ENCODE measurements at regions not wholly inside any gene's neighbourhood (a gene's known extent, or its start where the extent isn't known, plus 50 kb on each side); places are given as distances from the start of the nearest gene placed in this dataset.
"Not testable (repeated sequence)": the region's sequence is repeated elsewhere in the genome, so short reads cannot be mapped to it uniquely, and the experiment has no call there.

DNA sequence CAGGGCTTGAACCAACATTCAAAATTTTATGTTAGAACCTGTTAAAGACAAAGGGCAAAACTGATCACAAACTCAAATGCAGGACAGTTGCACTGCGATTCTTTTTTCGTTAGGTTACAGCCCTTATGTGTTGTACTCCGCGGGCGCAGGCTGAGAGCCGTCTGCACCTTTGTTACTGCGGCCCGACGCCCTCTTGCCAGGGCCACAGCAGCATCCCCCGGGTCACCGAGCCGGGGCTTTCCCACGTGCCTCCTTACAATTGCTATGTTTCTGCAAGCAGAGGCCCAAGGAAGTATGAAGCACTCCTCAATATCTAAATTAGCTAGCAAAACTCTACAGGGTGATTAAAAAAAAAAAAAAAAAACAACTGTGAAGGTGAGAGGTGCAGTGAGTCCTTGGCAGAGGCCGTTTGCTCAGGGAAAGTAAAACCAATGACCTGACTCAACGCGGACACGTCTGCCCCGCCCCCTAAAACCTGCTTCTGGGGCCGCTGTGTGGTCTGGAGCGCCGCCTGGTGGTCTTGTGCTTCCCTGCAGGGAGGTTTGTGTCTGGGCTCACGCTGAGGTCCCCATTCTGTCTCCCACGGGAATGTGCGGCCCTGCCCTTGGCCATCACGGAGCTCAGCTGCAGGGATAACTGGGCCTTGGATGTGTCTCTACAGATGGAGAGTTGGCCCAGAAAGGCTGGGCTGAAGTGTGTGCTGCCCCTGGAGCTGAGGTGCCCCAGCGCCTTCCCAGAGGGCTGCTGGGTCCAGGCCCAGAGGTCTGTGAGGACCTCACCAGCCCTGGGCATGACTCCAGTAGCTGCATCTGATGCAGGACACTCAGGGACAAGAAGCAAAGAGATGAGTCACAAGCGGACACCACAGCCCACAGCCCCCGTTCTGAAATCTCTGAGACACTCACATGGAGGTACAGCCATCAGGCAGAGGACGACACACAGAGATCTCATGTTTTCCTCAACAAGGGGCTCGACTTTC is 418.5 kb downstream of the TMEM121 start:
- TF ChIP-seq, protein P1, sequence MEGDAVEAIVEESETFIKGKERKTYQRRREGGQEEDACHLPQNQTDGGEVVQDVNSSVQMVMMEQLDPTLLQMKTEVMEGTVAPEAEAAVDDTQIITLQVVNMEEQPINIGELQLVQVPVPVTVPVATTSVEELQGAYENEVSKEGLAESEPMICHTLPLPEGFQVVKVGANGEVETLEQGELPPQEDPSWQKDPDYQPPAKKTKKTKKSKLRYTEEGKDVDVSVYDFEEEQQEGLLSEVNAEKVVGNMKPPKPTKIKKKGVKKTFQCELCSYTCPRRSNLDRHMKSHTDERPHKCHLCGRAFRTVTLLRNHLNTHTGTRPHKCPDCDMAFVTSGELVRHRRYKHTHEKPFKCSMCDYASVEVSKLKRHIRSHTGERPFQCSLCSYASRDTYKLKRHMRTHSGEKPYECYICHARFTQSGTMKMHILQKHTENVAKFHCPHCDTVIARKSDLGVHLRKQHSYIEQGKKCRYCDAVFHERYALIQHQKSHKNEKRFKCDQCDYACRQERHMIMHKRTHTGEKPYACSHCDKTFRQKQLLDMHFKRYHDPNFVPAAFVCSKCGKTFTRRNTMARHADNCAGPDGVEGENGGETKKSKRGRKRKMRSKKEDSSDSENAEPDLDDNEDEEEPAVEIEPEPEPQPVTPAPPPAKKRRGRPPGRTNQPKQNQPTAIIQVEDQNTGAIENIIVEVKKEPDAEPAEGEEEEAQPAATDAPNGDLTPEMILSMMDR (IDR thresholded peaks at IDR 0.05; ENCODE audit: low read depth, low read length), result no peak
- DNase-seq (ENCODE audit: extremely low read depth, low read depth), result no peak

DNA sequence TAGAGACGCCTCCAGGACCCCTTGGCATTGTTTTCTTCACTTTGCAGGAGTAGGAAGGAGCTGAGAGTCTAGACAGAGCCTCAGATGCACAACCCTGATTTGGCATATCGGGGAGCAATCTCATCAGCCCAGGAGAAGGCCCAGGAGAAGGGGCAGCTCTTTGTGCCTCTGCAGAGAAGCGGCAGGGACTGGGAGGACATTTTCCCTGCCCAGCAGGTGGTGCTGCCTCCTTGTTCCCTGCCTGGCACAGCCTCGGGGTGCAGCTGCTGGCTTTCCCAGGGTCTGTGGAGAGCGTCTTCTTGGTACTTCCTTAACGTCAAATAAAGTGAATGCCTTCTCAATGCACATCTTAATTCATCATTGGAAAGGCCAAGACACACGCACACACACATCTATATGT is 419.5 kb downstream of the TMEM121 start:
- DNase-seq (ENCODE audit: extremely low read depth, low read depth), result no peak
- TF ChIP-seq, protein P1 (IDR thresholded peaks at IDR 0.05; ENCODE audit: low read depth, low read length), result no peak

DNA sequence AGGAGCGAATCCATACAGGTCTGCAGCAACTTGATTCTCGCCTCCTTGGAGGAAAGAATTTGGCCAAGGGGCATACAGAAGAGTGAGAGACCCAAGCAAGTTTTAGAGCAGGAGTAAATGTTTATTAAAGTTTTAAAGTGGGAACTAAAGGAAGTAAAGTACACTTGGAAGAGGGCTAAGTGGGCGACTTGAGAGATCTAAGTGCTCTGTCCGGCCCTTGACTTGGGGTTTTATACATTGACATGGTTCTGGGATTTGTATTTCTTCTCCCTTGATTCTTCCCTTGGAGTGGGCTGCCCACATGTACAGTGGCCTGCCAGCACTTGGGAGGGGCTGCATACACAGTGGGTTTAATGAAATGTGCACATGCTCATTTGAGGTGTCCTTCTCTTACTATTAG is 421.2 kb downstream of the TMEM121 start:
- DNase-seq (ENCODE audit: extremely low read depth, low read depth), result no peak
- TF ChIP-seq, protein P1 (IDR thresholded peaks at IDR 0.05; ENCODE audit: low read depth, low read length), result no peak

DNA sequence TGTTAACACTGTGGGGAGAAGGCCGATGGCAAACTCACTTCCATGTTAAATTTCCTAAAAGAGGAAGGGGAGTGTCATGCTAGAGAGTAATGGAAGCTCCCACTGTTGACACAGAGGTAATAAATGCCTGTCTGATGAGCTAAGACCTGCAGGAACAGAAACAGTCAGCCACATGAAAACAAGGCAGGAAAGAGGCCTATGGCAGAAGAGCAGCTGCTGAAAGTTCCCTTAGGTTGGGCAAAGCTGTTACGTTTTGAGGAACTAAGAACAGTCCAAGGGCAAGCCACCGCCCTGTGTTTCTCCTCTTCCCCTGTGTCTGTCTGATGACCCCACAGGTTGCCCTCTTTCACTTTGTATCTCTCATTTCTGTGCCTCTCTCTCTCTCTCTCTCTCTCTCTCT is 422.6 kb downstream of the TMEM121 start:
- DNase-seq (ENCODE audit: extremely low read depth, low read depth), result not testable (repeated sequence)

DNA sequence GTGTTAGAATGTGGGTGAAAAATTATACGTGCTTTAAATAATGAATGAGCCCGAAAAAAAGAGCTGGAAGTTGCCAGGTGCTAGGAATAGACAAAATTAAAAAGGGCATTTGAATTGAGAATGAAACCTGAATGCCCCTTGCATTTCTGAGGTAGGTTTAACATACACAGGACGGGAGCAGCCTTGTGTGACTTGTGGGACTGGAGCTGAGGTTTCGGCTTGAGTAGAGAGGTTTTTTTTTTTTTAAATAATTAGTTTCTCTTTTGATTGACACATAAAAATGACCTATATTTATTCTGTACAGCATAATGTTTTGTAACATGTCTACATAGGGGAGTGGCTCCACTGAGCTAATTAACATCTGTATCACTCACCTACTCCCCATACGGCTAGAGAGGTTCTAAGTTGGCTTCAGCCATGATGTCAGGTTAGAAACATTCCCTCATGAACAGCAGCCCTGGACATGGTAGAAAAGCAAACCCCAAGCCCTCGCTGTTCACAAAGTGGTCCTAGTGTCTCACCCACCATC is 424.0 kb downstream of the TMEM121 start:
- not testable (repeated sequence) for DNase-seq (ENCODE audit: extremely low read depth, low read depth)

DNA sequence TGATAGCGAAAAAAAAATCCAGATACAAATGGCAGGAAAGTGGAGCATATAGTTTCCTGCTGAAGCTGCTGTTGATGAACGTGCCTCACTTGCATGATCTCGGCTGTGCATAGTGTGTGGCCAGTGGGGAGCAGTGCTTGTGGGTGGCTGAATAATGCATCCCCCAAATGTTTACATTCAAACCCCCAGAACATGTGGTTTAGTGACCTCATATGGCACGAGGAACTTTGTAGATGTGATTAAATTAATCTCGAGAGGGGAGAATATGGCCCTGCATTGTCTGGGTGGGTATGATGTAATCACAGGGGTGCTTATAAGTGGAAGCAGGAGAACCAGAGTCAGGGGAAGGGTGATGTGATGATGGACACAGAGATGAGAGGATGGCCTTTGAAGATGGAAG is 425.0 kb downstream of the TMEM121 start:
- no peak for DNase-seq (ENCODE audit: extremely low read depth, low read depth)
- TF ChIP-seq, protein P1 (IDR thresholded peaks at IDR 0.05; ENCODE audit: low read depth, low read length), result no peak

DNA sequence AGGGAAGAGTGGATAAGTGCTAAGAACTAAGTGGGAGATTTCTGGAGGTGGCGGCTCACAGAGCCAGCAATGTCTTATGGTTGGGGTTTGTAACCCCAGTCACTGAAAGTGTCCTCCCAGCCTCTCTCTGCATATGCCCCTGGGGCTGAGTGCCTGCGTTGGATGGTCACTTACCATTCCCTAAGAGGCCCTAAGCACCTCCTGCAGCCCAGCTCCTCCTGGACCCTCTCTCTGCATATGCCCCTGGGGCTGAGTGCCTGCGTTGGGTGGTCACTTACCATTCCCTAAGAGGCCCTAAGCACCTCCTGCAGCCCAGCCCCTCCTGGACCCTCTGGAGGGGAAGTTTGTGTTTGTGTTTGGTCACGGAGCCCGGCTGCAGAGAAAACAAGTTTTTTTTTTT is 425.8 kb downstream of the TMEM121 start:
- TF ChIP-seq, protein P1 (IDR thresholded peaks at IDR 0.05; ENCODE audit: low read depth, low read length), result no peak
- no peak for DNase-seq (ENCODE audit: extremely low read depth, low read depth)

DNA sequence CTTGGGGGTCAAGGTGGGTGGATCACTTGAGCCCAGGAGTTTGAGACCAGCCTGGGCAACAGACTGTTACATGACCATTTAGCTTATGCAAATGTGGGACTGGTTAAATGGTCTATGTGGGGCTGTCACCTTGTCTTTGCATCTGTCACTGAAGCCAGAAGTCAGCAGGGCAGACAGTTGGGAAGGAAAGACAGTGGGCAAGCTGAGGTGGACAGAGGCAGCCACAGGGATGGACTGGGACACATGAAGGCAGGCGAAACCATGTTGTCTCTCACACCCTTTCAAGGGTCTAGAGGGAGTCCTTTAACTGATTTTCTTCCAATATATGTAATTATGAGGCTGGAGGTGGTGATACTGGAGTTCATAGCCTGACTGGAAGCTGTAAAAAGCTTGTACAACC is 426.4 kb downstream of the TMEM121 start:
- TF ChIP-seq, protein P1 (IDR thresholded peaks at IDR 0.05; ENCODE audit: low read depth, low read length), result no peak
- no peak for DNase-seq (ENCODE audit: extremely low read depth, low read depth)

DNA sequence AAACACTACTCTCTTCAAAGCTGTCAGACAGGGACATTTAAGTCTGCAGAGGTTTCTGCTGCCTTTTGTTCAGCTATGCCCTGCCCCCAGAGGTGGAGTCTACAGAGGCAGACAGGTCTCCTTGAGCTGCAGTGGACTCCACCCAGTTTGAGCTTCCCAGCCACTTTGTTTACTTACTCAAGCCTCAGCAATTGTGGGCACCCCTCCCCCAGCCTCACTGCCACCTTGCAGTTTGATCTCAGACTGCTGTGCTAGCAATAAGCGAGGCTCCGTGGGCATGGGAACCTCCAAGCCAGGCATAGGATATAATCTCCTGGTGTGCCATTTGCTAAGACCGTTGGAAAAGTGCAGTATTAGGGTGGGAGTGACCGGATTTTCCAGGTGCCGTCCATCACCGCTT is 435.2 kb downstream of the TMEM121 start:
- not testable (repeated sequence) for DNase-seq (ENCODE audit: extremely low read depth, low read depth)
